Activated CD8-positive, alpha-beta memory T cell treated with anti-CD3 and anti-CD28 coated beads for 36 hours (primary cell): ENCODE measurements at regions not wholly inside any gene's neighbourhood (a gene's known extent, or its start where the extent isn't known, plus 50 kb on each side); places are given as distances from the start of the nearest gene placed in this dataset.
"Not testable (repeated sequence)": the region's sequence is repeated elsewhere in the genome, so short reads cannot be mapped to it uniquely, and the experiment has no call there.

Source experiments
- CTCF ChIA-PET: fragments of 350-600 bp; sonication (Branson Sonifier 250); formaldehyde crosslinking; loops from one replicate; lab custom pipeline; 2021; ENCODE audit warnings: antibody characterized with exemption; lab: Charles Lee
- POLR2A ChIA-PET: fragments of 350-600 bp; sonication (Branson Sonifier 250); formaldehyde crosslinking; loops from one replicate; lab custom pipeline; 2021; ENCODE audit warnings: antibody characterized with exemption; lab: Charles Lee

DNA sequence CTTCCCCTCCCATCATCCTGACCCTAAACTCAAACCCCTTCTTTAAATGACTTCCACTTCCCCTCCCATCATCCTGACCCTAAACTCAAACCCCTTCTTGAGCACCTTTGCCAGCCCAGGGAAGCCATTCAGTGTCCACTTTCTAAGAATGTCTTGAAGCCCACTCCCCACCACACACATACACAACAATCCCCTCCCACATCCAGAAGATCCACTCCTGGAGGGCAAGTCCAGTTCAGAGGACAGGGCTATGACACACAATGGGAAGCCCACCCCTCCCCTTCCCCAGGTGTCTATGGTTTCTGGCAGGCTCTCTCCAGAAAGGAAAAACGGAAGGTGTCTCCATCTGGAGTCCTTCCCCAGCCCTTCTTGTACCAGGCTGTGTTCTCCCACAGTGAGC is 117.1 kb downstream of the KCNA5 start:
- CTCF ChIA-PET = no interaction called here
- POLR2A ChIA-PET = no interaction called here

GRCh38 chr12:5163661-5164060 is 120.0 kb downstream of the KCNA5 start:
- ChIA-PET CTCF (interaction anchor here (0.6 kb wide), 1 partner anchor 421 kb away, joined by 3 read pairs; no protein-coding TSS in a partner anchor), POLR2A (no interaction called here)

DNA sequence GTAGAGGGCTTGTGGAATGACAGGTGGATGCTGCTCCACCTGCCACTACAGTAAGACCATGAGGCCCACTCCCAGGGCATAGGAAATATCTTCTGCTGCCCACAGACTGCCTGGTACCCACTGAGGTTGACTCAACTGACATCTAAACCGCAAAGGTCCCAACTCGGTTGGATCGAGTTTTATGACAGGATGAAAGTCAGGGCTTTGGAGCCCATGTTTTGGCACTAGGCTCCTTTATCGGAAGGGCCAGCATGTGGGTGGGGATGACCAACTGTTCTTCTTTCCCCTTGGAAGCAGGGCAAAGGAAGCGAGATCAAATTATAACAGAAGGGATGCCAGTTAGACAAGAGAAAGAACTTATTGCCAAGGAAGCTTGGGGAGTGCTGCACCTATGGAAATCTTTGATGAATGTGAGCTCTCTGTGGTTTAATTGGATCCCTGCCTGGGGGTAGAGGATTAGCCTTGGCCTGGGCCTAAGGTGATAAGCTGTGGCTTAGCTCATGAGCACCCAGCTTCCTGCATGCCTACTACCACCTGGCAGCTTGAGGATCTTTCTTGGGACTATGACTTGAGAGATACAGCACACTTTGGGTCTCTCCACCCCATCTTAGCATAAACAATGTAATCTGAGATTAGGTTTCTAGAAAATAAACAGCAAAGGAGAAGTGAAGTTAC is 121.8 kb downstream of the KCNA5 start:
- POLR2A ChIA-PET = no interaction called here

DNA sequence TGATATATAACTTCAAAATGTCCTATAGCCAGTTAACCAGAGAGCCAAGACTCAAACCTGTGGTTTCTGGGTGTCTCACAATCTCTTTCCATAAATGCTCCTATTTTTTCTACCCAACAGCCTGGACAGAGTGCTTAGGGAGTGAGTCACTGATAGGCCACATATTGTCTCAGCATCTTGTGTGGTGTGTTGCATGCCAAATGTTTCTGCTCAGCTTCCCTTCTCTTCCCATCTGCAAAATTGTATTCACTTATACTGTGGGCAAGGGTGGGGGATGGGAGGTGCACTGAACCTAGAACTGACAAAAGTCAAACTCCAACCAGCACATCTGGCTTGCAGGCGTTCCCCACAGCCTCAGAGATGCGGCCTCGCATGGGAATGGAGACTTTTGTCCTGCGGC is 123.3 kb downstream of the KCNA5 start:
- CTCF ChIA-PET = no interaction called here
- POLR2A ChIA-PET = no interaction called here

More for the DNA sequence above, 121.8 kb downstream of the KCNA5 start:
- CTCF ChIA-PET = no interaction called here

- CTCF ChIA-PET = no interaction called here
- POLR2A ChIA-PET = no interaction called here
Measured at GRCh38 chr12:5168148-5168547, 124.5 kb downstream of the KCNA5 start.

DNA sequence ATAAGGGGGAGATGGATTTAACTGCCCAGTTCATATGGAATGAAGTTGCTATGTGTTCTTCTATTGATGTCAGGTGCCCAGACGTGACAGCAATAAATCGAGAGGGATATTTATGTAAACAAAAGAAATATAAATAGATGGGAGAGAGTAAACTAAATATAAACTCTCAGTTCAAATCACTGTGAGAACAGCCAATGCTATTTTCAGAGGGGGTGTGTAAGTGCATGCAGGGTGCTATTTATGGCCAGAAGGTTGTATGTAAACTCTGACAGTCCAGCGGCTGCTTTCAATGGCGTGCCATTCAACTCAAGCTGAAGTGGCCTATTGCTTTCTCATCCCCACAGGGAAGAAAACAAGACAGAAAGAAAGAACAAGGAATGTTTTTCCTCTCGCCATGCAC is 127.2 kb downstream of the KCNA5 start:
- ChIA-PET POLR2A (no interaction called here), CTCF (no interaction called here)

DNA sequence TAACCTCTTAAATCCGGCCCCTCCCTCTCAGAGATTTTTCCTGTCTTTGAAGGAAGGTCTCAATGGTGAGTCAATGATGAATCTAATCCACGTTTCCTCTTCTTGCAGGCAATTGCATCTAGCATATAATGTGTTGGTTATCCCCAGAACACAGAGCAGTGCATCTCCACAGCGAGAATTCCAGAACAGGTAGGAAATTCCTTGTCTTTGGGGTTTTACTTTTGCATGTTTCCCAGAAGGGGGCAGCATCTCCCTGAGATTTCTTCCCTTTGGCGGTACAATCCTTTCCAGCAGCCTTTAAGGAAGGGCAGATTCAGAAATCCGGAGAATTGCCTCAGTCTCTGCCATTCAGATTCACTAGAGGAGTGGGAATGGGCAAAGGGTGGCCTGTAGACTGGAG is 128.0 kb downstream of the KCNA5 start:
- ChIA-PET POLR2A (no interaction called here), CTCF (no interaction called here)

DNA sequence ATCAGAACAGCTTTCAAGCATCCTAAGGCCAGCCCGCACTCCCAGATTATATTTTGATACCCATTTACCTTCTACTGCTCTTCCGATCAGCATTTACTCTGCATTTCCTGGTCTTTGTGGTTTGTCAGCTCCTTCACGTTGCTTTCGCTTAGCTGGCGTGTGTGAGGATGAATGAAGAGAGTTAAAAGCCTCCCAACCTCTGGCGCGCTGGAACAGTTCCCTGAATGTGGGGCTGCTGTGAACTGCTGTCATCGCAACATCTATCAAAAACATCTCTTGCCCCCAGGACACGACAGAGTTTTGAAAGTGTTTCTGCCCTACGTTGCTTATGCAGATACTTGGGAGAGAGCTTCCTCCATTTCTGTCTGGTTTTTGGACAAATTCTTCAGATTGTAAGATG is 129.2 kb downstream of the KCNA5 start:
- POLR2A ChIA-PET = no interaction called here
- CTCF ChIA-PET = no interaction called here

- ChIA-PET CTCF (no interaction called here), POLR2A (no interaction called here)
Measured at GRCh38 chr12:5173511-5174011, 129.9 kb downstream of the KCNA5 start.

GRCh38 chr12:5175415-5175814 is 131.7 kb downstream of the KCNA5 start:
- CTCF ChIA-PET, POLR2A ChIA-PET: not testable (repeated sequence)

- CTCF ChIA-PET = no interaction called here
- POLR2A ChIA-PET = no interaction called here
Measured at GRCh38 chr12:5176036-5176435, 132.4 kb downstream of the KCNA5 start.

DNA sequence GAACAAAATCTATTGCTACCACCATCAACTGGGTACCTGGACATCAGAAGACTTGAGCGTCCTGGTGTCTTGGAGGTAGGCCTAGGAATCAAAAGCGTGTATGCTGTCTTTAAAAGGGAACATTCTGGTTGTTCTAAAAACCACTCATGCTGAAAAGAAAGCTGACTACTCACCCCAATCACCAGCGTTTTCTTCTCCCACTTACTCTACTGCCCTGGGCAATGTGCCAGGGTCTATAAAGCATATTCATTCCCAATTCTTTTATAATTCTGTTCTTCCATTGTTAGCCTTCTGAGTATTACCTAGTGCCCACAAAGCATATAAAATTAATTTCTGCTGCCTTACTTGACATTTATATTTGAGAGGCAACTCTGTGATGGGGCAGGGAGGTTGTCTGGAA is 133.4 kb downstream of the KCNA5 start:
- ChIA-PET CTCF (no interaction called here), POLR2A (no interaction called here)

DNA sequence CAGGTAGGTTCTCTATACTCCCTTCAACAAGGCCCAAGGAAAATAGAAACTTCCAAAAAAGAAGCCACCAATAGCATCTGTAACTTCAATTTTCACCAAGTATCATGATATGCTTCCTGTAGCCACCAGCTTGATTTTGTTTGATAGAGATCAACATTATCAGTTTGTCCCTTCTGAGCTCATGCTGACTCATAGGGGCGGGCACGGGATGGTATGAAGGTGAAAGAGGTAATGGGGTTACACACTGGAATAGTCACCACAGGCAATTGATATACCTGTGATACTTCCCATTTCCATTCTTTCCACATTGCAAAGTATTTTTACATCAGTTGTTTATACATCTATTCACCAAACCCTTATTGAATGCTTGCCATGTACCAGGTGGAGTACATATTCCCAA is 134.1 kb downstream of the KCNA5 start:
- ChIA-PET POLR2A (no interaction called here), CTCF (no interaction called here)

- ChIA-PET POLR2A (no interaction called here), CTCF (no interaction called here)
Measured at GRCh38 chr12:5178571-5178970, 134.9 kb downstream of the KCNA5 start.

DNA sequence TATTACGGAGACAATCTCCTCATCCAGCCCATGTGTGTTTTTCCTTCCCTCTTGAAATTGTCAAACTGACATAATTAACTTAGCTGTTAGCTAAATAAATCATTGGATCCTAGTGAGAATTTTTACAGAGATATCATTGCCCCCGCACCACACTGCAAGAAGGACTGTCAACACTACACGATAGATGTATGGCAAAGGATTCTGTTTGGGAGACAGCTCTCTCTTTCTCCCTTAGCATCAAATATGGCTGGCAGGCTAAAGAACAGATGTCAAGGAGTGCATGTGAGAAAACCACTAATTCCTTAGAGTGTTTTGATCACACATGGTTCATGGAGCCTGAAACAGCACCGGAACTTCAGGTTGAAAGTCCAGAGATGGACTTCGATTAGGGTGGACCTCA is 136.8 kb downstream of the KCNA5 start:
- POLR2A ChIA-PET = no interaction called here
- CTCF ChIA-PET = no interaction called here

- ChIA-PET CTCF (no interaction called here), POLR2A (no interaction called here)
Measured at GRCh38 chr12:5184186-5184585, 140.5 kb downstream of the KCNA5 start.

GRCh38 chr12:5185435-5186069 is 141.9 kb downstream of the KCNA5 start:
- POLR2A ChIA-PET = no interaction called here

DNA sequence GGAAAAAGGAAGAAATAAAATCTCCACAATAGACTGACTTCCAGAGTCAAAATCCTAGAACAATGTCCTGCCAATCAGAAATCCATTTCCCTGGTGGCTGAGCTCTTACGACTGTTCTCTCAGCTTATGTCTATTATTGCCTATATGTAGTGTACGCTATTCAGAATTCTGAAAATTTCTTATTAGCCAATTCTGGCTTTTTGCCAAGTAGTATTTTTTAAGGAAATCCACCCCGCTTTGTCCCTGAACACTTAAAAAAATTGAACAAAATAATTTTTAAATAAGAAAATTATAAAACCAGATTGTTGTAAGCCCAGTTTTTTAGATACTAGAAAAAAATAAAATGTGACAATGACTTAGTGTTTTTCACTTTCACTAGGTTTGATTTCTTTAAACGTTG is 143.0 kb downstream of the KCNA5 start:
- ChIA-PET CTCF (no interaction called here), POLR2A (no interaction called here)

More at GRCh38 chr12:5185435-5186069, 141.9 kb downstream of the KCNA5 start:
- CTCF ChIA-PET = no interaction called here

DNA sequence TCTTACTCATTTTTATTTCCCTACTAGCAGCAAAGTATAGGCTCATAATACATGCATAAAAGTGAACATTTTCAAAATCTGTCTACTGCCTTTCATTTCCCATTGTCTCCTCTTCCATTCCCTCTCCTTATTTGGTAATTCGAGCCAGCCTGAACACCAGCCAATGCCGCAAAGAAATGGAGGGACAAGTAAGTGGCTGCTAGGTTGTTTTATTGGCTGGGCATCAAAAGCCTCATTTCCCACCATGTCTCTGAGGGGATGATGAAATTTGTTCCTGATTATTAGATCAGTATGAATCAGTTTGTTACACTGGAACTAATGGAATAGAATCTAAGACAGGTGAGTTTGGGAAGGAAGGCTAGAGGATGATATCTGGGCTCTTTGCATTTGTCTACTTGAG is 143.5 kb downstream of the KCNA5 start:
- POLR2A ChIA-PET = no interaction called here

GRCh38 chr12:5188472-5188871 is 144.8 kb downstream of the KCNA5 start:
- CTCF ChIA-PET = no interaction called here
- POLR2A ChIA-PET = no interaction called here

More for the DNA sequence above, 143.5 kb downstream of the KCNA5 start:
- CTCF ChIA-PET = no interaction called here

DNA sequence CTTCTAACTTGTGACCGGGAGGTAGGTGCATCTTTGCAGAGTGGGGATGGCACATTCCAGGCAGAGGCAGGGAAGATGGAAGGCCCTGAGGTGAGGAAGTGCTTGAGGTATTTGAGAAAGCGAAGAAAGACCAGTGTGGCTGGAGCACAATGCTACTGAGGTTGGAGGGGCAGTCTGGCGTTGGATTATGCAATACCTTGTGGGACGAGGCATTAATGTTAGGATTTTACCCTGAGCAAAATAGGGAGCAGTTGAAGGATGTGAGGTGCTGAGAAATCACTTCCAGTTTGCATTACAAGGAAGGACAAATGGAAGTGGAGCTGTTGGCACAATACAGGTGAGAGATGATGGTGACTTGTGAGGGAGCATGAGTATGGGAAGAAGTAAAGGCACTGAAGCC is 145.5 kb downstream of the KCNA5 start:
- CTCF ChIA-PET = no interaction called here
- POLR2A ChIA-PET = no interaction called here
